ENCODE measurements at regions not wholly inside any gene's neighbourhood (a gene's known extent, or its start where the extent isn't known, plus 50 kb on each side); places are given as distances from the start of the nearest gene placed in this dataset.

DNA sequence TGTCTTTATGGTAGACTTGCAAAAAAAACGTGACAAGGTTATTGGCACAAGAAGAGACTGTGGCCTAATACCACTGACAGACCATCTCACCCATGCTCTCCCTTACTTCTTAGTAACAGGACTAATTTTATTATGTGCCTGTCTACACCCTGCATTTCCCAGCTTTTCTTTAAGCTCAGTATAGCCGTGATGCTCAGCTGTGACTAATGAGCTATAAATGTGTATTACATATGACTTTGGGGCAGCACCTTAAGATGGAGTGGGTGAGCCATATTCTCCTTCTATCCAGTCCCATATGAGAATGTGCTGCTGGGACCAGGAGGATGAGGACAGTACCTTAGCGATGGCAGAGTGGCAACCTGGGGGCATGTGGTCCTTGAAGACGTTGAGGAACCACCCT, 293.5 kb downstream of the RNF144A start:
- TF ChIP-seq POLR2AphosphoS5 (IDR thresholded peaks at IDR 0.05) (no peak), POLR2A (IDR thresholded peaks at IDR 0.05) (no peak), EP300 (IDR thresholded peaks at IDR 0.05) (no peak)
- TF ChIP-seq, protein P1, sequence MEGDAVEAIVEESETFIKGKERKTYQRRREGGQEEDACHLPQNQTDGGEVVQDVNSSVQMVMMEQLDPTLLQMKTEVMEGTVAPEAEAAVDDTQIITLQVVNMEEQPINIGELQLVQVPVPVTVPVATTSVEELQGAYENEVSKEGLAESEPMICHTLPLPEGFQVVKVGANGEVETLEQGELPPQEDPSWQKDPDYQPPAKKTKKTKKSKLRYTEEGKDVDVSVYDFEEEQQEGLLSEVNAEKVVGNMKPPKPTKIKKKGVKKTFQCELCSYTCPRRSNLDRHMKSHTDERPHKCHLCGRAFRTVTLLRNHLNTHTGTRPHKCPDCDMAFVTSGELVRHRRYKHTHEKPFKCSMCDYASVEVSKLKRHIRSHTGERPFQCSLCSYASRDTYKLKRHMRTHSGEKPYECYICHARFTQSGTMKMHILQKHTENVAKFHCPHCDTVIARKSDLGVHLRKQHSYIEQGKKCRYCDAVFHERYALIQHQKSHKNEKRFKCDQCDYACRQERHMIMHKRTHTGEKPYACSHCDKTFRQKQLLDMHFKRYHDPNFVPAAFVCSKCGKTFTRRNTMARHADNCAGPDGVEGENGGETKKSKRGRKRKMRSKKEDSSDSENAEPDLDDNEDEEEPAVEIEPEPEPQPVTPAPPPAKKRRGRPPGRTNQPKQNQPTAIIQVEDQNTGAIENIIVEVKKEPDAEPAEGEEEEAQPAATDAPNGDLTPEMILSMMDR (IDR thresholded peaks at IDR 0.05), result no peak
